ENCODE measurements at regions not wholly inside any gene's neighbourhood (a gene's known extent, or its start where the extent isn't known, plus 50 kb on each side); places are given as distances from the start of the nearest gene placed in this dataset.
"Not testable (repeated sequence)": the region's sequence is repeated elsewhere in the genome, so short reads cannot be mapped to it uniquely, and the experiment has no call there.

DNA sequence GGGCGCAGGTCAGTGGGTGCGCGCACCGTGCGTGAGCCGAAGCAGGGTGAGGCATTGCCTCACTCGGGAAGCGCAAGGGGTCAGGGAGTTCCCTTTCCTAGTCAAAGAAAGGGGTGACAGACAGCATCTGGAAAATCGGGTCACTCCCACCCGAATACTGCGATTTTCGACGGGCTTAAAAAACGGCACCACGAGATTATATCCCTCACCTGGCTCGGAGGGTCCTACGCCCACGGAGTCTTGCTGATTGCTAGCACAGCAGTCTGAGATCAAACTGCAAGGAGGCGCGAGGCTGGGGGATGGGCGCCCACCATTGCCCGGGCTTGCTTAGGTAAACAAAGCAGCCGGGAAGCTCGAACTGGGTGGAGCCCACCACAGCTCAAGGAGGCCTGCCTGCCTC lies 70.8 kb upstream of the LRRTM4 start:
- TF ChIP-seq EZH2 (IDR thresholded peaks at IDR 0.05; ENCODE audit: low read length, missing control alignments) = not testable (repeated sequence)
- TF ChIP-seq, protein P1, sequence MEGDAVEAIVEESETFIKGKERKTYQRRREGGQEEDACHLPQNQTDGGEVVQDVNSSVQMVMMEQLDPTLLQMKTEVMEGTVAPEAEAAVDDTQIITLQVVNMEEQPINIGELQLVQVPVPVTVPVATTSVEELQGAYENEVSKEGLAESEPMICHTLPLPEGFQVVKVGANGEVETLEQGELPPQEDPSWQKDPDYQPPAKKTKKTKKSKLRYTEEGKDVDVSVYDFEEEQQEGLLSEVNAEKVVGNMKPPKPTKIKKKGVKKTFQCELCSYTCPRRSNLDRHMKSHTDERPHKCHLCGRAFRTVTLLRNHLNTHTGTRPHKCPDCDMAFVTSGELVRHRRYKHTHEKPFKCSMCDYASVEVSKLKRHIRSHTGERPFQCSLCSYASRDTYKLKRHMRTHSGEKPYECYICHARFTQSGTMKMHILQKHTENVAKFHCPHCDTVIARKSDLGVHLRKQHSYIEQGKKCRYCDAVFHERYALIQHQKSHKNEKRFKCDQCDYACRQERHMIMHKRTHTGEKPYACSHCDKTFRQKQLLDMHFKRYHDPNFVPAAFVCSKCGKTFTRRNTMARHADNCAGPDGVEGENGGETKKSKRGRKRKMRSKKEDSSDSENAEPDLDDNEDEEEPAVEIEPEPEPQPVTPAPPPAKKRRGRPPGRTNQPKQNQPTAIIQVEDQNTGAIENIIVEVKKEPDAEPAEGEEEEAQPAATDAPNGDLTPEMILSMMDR (conservative IDR thresholded peaks at IDR 0.05 in 1 of 2, IDR thresholded peaks at IDR 0.05 in 1 of 2; ENCODE audit: low read depth in 1 of 2, low read length in 2 of 2) = not testable (repeated sequence)
